ENCODE measurements at regions not wholly inside any gene's neighbourhood (a gene's known extent, or its start where the extent isn't known, plus 50 kb on each side); places are given as distances from the start of the nearest gene placed in this dataset.
"Not testable (repeated sequence)": the region's sequence is repeated elsewhere in the genome, so short reads cannot be mapped to it uniquely, and the experiment has no call there.

- Histone ChIP-seq H3K4me3 (no peak overlapping the region), H4K20me1 (no peaks in the 10 kb centered on the region), H3K4me1 (peaks cover 21% of the 10 kb centered on the region), H3K36me3 (peaks cover 42% of the 10 kb centered on the region), H3K9me3 (no peaks in the 10 kb centered on the region), H3K9ac (no peak overlapping the region), H3K4me2 (no peak overlapping the region), H3K27me3 (no peaks in the 10 kb centered on the region), H3K27ac (no peak overlapping the region)
- TF ChIP-seq Cebpa-rat (IDR thresholded peaks at IDR 0.05) = no peak
Measured at GRCh38 chr5:168140241-168140640, 151.2 kb upstream of the WWC1 start.

GRCh38 chr5:168142402-168142801, 149.0 kb upstream of the WWC1 start:
- no peak overlapping the region for H3K4me2 ChIP-seq
- no peaks in the 10 kb centered on the region for H3K9me3 ChIP-seq
- peaks cover 15% of the 10 kb centered on the region for H3K4me1 ChIP-seq
- H3K27ac ChIP-seq = no peak overlapping the region
- peaks cover 39% of the 10 kb centered on the region for H3K36me3 ChIP-seq
- no peak overlapping the region for H3K9ac ChIP-seq
- H4K20me1 ChIP-seq = no peaks in the 10 kb centered on the region
- TF ChIP-seq Cebpa-rat (IDR thresholded peaks at IDR 0.05) = no peak
- H3K4me3 ChIP-seq = no peak overlapping the region
- H3K27me3 ChIP-seq = no peaks in the 10 kb centered on the region

- H4K20me1 ChIP-seq, H3K27me3 ChIP-seq, H3K4me1 ChIP-seq, H3K9ac ChIP-seq, H3K27ac ChIP-seq, H3K4me2 ChIP-seq, H3K9me3 ChIP-seq, H3K4me3 ChIP-seq: not testable (repeated sequence)
- peaks cover 50% of the 10 kb centered on the region for H3K36me3 ChIP-seq
Measured at GRCh38 chr5:168143521-168143920, 147.9 kb upstream of the WWC1 start.

- H3K9me3 ChIP-seq = no peaks in the 10 kb centered on the region
- H3K9ac ChIP-seq = no peak overlapping the region
- H3K4me2 ChIP-seq = no peak overlapping the region
- no peak overlapping the region for H3K27ac ChIP-seq
- H4K20me1 ChIP-seq = no peaks in the 10 kb centered on the region
- peaks cover 57% of the 10 kb centered on the region for H3K36me3 ChIP-seq
- no peak overlapping the region for H3K4me3 ChIP-seq
- no peaks in the 10 kb centered on the region for H3K27me3 ChIP-seq
- TF ChIP-seq Cebpa-rat (IDR thresholded peaks at IDR 0.05) = no peak
- peaks cover 10% of the 10 kb centered on the region; the same call in 1 of the 2 replicates for H3K4me1 ChIP-seq
Measured at GRCh38 chr5:168147106-168147505, 144.3 kb upstream of the WWC1 start.

- no peaks in the 10 kb centered on the region for H3K9me3 ChIP-seq
- no peak overlapping the region for H3K9ac ChIP-seq
- H3K4me3 ChIP-seq = no peak overlapping the region
- H3K27ac ChIP-seq = no peak overlapping the region
- TF ChIP-seq Cebpa-rat (IDR thresholded peaks at IDR 0.05) = no peak
- peaks cover 9% of the 10 kb centered on the region; the same call in 1 of the 2 replicates for H3K4me1 ChIP-seq
- H3K4me2 ChIP-seq = no peak overlapping the region
- no peaks in the 10 kb centered on the region for H3K27me3 ChIP-seq
- H3K36me3 ChIP-seq = peaks cover 61% of the 10 kb centered on the region
- no peaks in the 10 kb centered on the region for H4K20me1 ChIP-seq
Measured at GRCh38 chr5:168147568-168148360, 143.7 kb upstream of the WWC1 start.

- Histone ChIP-seq H3K4me2 (no peak overlapping the region), H3K9me3 (no peaks in the 10 kb centered on the region), H4K20me1 (no peaks in the 10 kb centered on the region), H3K27me3 (no peaks in the 10 kb centered on the region), H3K27ac (no peak overlapping the region), H3K4me3 (no peak overlapping the region), H3K4me1 (no peaks in the 10 kb centered on the region), H3K36me3 (peaks cover 93% of the 10 kb centered on the region), H3K9ac (no peak overlapping the region)
- no peak for TF ChIP-seq Cebpa-rat (IDR thresholded peaks at IDR 0.05)
Measured at GRCh38 chr5:168151041-168151440, 140.4 kb upstream of the WWC1 start.

- Histone ChIP-seq H3K9me3 (no peaks in the 10 kb centered on the region), H3K9ac (no peak overlapping the region), H4K20me1 (no peaks in the 10 kb centered on the region), H3K4me2 (no peak overlapping the region), H3K4me3 (no peak overlapping the region), H3K4me1 (no peaks in the 10 kb centered on the region), H3K27me3 (no peaks in the 10 kb centered on the region), H3K36me3 (peaks cover 87% of the 10 kb centered on the region), H3K27ac (no peak overlapping the region)
- TF ChIP-seq Cebpa-rat (IDR thresholded peaks at IDR 0.05) = no peak
Measured at GRCh38 chr5:168152660-168153059, 138.8 kb upstream of the WWC1 start.

GRCh38 chr5:168153263-168153875, 138.1 kb upstream of the WWC1 start:
- Histone ChIP-seq H3K36me3 (peaks cover 84% of the 10 kb centered on the region), H4K20me1 (no peaks in the 10 kb centered on the region), H3K9me3 (no peaks in the 10 kb centered on the region), H3K4me1 (no peaks in the 10 kb centered on the region), H3K4me3 (no peak overlapping the region), H3K4me2 (no peak overlapping the region), H3K27me3 (no peaks in the 10 kb centered on the region), H3K27ac (no peak overlapping the region), H3K9ac (no peak overlapping the region)
- no peak for TF ChIP-seq Cebpa-rat (IDR thresholded peaks at IDR 0.05)

- Histone ChIP-seq H3K27ac (no peak overlapping the region), H4K20me1 (no peaks in the 10 kb centered on the region), H3K36me3 (peaks cover 79% of the 10 kb centered on the region), H3K4me1 (peaks cover under 1% of the 10 kb centered on the region), H3K27me3 (no peaks in the 10 kb centered on the region), H3K9ac (no peak overlapping the region), H3K4me3 (no peak overlapping the region), H3K9me3 (no peaks in the 10 kb centered on the region), H3K4me2 (no peak overlapping the region)
- no peak for TF ChIP-seq Cebpa-rat (IDR thresholded peaks at IDR 0.05)
Measured at GRCh38 chr5:168153876-168154270, 137.6 kb upstream of the WWC1 start.

- Histone ChIP-seq H3K27ac (no peak overlapping the region), H3K36me3 (peaks cover 70% of the 10 kb centered on the region), H3K27me3 (no peaks in the 10 kb centered on the region), H3K9me3 (no peaks in the 10 kb centered on the region), H3K4me3 (no peak overlapping the region), H3K4me2 (no peak overlapping the region), H4K20me1 (no peaks in the 10 kb centered on the region), H3K9ac (no peak overlapping the region), H3K4me1 (peaks cover 16% of the 10 kb centered on the region)
- TF ChIP-seq Cebpa-rat (IDR thresholded peaks at IDR 0.05) = no peak
Measured at GRCh38 chr5:168155585-168155984, 135.9 kb upstream of the WWC1 start.
